ENCODE measurements at regions not wholly inside any gene's neighbourhood (a gene's known extent, or its start where the extent isn't known, plus 50 kb on each side); places are given as distances from the start of the nearest gene placed in this dataset.

DNA sequence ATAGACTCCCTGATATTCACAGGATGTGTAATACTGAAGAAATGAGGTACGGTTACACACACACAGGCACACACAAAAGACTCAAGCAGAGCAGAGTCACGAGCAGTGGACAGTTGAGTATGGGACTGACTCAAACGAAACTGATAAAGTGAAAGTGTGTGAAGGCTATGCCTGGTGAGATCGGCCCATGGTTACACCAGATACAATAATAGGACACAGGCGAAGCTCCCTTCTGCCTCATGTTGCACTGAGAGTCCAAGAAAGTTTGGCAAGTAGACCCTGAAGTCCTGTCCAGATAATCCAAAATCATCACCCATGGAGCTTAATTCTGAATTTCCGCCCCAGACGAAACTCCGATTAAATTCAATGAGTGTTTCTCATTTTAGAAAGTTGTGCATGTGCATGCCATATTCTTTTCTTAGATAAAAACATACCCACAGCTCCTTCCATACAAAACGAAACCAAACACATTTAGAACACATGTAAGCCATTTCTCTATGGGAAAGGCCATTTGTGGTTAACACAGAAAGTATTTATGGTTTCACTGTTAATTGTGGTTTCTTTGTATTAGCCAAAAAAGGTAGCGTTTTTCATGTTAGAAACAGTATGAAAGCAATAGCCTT is 567.6 kb downstream of the PLCL1 start:
- TF ChIP-seq CTCF (IDR thresholded peaks at IDR 0.05; ENCODE audit: poor library complexity) (no peak), EZH2 (IDR thresholded peaks at IDR 0.05; ENCODE audit: borderline replicate concordance) (no peak)

Measured in hepatocyte (in vitro differentiated cells).